IgD-negative memory B cell (primary cell): ENCODE measurements at regions not wholly inside any gene's neighbourhood (a gene's known extent, or its start where the extent isn't known, plus 50 kb on each side); places are given as distances from the start of the nearest gene placed in this dataset.

ENCODE experiments used
- H3K27ac Mint-ChIP-seq, 3 donors: one replicate each; pipeline ENCODE4 v1.8.0; 2020 to 2022; ENCODE audit warnings: mild to moderate bottlenecking in 3 of 3, mixed read lengths in 3 of 3, moderate library complexity in 1 of 3
- H3K27me3 Mint-ChIP-seq: one replicate; pipeline ENCODE4 v1.8.0; 2021; ENCODE audit warnings: mixed read lengths
- H3K36me3 Mint-ChIP-seq: one replicate; pipeline ENCODE4 v1.8.0; 2020; ENCODE audit warnings: mild to moderate bottlenecking, mixed read lengths
- H3K4me1 Mint-ChIP-seq, 3 donors: one replicate each; pipeline ENCODE4 v1.8.0; 2020 to 2022; ENCODE audit warnings: mixed read lengths in 3 of 3, mild to moderate bottlenecking in 1 of 3
- H3K4me3 Mint-ChIP-seq, 4 donors: one replicate each; pipeline ENCODE4 v1.8.0; 2020 to 2022; ENCODE audit warnings: mild to moderate bottlenecking in 4 of 4, mixed read lengths in 4 of 4, moderate library complexity in 3 of 4
- H3K9me3 Mint-ChIP-seq, 3 donors: one replicate each; pipeline ENCODE4 v1.8.0; 2020 to 2021; ENCODE audit warnings: mixed read lengths in 3 of 3, mild to moderate bottlenecking in 1 of 3

DNA sequence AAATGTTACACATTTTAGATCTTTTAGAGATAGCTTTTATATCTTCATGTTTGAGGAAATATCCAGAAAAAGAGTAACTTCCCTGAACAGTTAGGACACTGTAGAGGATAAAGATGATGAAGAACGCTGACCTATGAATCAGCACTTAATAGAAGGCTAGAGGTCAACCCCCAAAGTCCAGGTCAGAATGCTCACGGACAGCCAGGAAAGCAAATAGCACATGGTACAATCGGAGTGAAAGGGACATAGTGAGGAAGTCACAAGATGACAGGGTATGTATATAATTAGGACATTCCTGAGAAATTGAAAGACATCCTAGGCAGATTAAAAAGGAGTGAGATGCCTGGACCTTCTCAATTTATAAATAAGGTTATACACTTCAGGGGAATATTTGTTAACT, 55.1 kb upstream of the CNTNAP4 start:
- Mint-ChIP-seq H3K36me3 (no peaks in the 10 kb centered on the region), H3K27me3 (no peaks in the 10 kb centered on the region), H3K9me3 (no peaks in the 10 kb centered on the region), H3K4me1 (no peaks in the 10 kb centered on the region), H3K4me3 (no peak overlapping the region), H3K27ac (no peak overlapping the region)

DNA sequence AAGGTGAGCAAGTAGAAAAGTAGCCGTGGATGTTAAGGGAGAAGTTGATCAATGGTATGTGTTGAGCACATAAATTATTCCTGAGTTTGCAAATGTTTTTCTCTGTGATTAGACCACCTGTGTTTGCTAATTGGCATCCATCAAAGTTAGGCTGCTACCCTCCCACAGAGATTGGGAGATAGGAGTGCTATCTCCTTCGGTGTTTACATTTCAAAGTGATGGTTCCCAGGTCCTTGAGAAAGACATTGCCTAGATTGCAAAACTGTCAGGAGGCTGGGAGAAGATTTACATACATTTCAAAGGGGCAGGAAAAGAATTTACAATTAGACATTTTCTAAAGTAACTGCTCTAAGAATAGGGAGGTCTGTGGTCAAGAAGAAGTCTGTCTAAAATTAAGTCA, 54.3 kb upstream of the CNTNAP4 start:
- Mint-ChIP-seq H3K27me3 (no peaks in the 10 kb centered on the region), H3K4me1 (no peaks in the 10 kb centered on the region), H3K4me3 (peak overlapping the region in 1 of 4 donors; percentile 33), H3K27ac (peak overlapping the region in 1 of 3 donors; percentile 46), H3K36me3 (no peaks in the 10 kb centered on the region), H3K9me3 (no peaks in the 10 kb centered on the region)

DNA sequence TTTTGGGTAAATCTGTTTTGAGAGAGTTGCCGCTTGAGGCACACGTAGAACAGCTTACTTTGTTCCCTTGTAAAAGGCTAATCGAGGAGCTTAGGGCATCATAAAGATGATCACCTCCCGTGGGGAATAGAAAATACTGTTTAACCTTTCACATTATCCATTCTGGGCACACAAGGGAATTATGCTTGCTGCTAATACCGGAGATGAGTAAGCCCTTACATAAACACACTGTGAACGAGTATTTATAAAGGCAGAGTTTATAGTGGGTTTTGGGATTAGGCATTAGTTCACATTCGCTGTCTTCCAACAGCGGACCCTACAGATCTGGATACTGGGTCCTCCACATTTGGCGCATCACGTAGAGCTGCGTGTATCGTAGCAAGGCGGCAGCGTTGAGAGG, 51.2 kb upstream of the CNTNAP4 start:
- Mint-ChIP-seq H3K27me3 (no peaks in the 10 kb centered on the region), H3K9me3 (peaks cover 0 to 9% (median under 1%) of the 10 kb centered on the region in 3 donors), H3K27ac (no peak overlapping the region), H3K4me1 (no peaks in the 10 kb centered on the region), H3K36me3 (no peaks in the 10 kb centered on the region), H3K4me3 (no peak overlapping the region)

DNA sequence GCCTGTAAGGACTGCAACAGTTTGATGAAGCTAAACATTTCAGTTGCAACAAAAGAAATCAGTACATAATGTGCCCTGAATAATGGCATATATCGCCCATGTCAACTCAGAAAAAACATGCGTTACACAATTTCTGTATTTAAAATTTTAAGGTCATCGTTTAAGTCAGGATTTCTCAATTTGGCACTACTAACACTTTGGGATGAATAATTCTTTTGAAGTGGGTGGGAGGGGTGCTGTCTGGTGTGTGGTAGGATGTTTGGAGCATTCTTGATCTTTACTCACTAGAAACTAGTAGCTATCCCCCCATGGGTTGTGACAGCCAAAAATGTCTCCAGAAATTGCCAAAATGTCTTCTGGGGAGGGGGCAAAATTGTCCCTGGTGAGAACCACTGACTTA, 50.7 kb upstream of the CNTNAP4 start:
- Mint-ChIP-seq H3K9me3 (peaks cover 2 to 9% (median 3%) of the 10 kb centered on the region in 3 donors), H3K4me3 (no peak overlapping the region), H3K4me1 (no peaks in the 10 kb centered on the region), H3K27me3 (no peaks in the 10 kb centered on the region), H3K27ac (no peak overlapping the region), H3K36me3 (no peaks in the 10 kb centered on the region)
